K562 (cell line): ENCODE measurements at regions not wholly inside any gene's neighbourhood (a gene's known extent, or its start where the extent isn't known, plus 50 kb on each side); places are given as distances from the start of the nearest gene placed in this dataset.

Experiments used
- ATAC-seq: fragments of 200-7000 bp; cut with Tn5 transposase; 3 replicates; pipeline ENCODE4 v1.9.1; 2020; ENCODE audit warnings: moderate library complexity
- BruUV-seq: library from RNA; stranded (reverse); fragments of 400-500 nt; replicated peaks from 2 replicates; lab custom pipeline; 2021; lab: Mats Ljungman, UMichigan
- CTCF ChIA-PET: fragments of 300-600 bp; formaldehyde crosslinking; extraction: SDS; loops from one replicate; lab custom pipeline; 2021; ENCODE audit warnings: low intra/inter-chr PET ratio; lab: Yijun Ruan, JAX
- POLR2A ChIA-PET: fragments of 300-600, 350-650 bp; sonication (Branson Sonifier 250); formaldehyde crosslinking; extraction: SDS; loops from one replicate; lab custom pipeline; 2021; ENCODE audit warnings: antibody characterized with exemption, inconsistent platforms; lab: Yijun Ruan, JAX
- DNase-seq, 4 experiments: peaks; one replicate each; pipeline versions ENCODE4 v3.0.0 to v3.0.0-alpha.2; 2011 to 2018; ENCODE audit warnings: low spot score in 3 of 4, mixed read lengths in 3 of 4; ENCODE audit errors: extremely low read depth in 1 of 4
- FAIRE-seq: peaks from 2 replicates; lab custom pipeline; 2011; peaks lifted over from hg19 to GRCh38; lab: Jason Lieb, UNC
- H2AFZ ChIP-seq: 2 replicates; pipeline ENCODE4 v1.6.0; 2011; ENCODE audit warnings: low read depth, low read length, control low read depth, inconsistent platforms
- H3K27ac ChIP-seq: fragments of 200-600 bp; 3 replicates; pipeline ENCODE4 v1.8.0; 2011; ENCODE audit warnings: low read depth, mild to moderate bottlenecking, control low read depth, inconsistent platforms, low read length, moderate library complexity, mixed read lengths; ENCODE audit errors: extremely low read depth
- H3K27me3 ChIP-seq, 2 experiments: fragments of 300-600 bp in 1 of 2; 2 replicates in 1 of 2; 3 replicates in 1 of 2; pipeline versions ENCODE4 v1.6.0 to v1.8.0; 2011; ENCODE audit warnings: inconsistent platforms in 2 of 2, low read length in 2 of 2, mild to moderate bottlenecking in 1 of 2, mixed read lengths in 1 of 2, moderate library complexity in 1 of 2; ENCODE audit not compliant: control insufficient read depth in 2 of 2, insufficient read depth in 2 of 2
- H3K36me3 ChIP-seq: fragments of 300-600 bp; 3 replicates; pipeline ENCODE4 v1.8.0; 2011; ENCODE audit warnings: mild to moderate bottlenecking, low read length, inconsistent platforms; ENCODE audit not compliant: control insufficient read depth, insufficient read depth
- H3K4me1 ChIP-seq, 2 experiments: fragments of 200-600 bp in 1 of 2; replicated peaks in 1 of 2; 2 replicates in 1 of 2; 3 replicates in 1 of 2; pipeline versions ENCODE4 v1.5.1 to v1.8.0; 2011; ENCODE audit warnings: inconsistent platforms in 2 of 2, low read length in 2 of 2, mild to moderate bottlenecking in 1 of 2, mixed read lengths in 1 of 2, moderate library complexity in 1 of 2; ENCODE audit not compliant: control insufficient read depth in 2 of 2, insufficient read depth in 2 of 2
- H3K4me2 ChIP-seq: 2 replicates; pipeline ENCODE4 v1.6.1; 2011; ENCODE audit warnings: low read length, control low read depth, inconsistent platforms, mixed read lengths; ENCODE audit not compliant: insufficient read depth
- H3K4me3 ChIP-seq: fragments of 200-600 bp; sonication (generic), shearing (Covaris generic); 2 replicates; pipeline ENCODE4 v1.5.1; 2016; ENCODE audit warnings: control low read depth, inconsistent platforms
- H3K79me2 ChIP-seq: fragments of 200-600 bp; 3 replicates; pipeline ENCODE4 v1.8.0; 2011; ENCODE audit warnings: low read length, inconsistent platforms; ENCODE audit not compliant: control insufficient read depth, insufficient read depth
- H3K9ac ChIP-seq, 2 experiments: 2 replicates each; pipeline versions ENCODE4 v1.6.0 to v1.6.1; 2011; ENCODE audit warnings: low read depth in 2 of 2, low read length in 2 of 2, control low read depth in 1 of 2, inconsistent platforms in 1 of 2, mild to moderate bottlenecking in 1 of 2, mixed read lengths in 1 of 2; ENCODE audit not compliant: insufficient read depth in 1 of 2
- H3K9me1 ChIP-seq: one replicate; pipeline ENCODE4 v1.6.0; 2011; ENCODE audit warnings: inconsistent platforms, mild to moderate bottlenecking, low read length, moderate library complexity; ENCODE audit not compliant: control insufficient read depth, insufficient read depth
- H3K9me3 ChIP-seq: replicated peaks from 2 replicates; pipeline ENCODE4 v1.5.1; 2011; ENCODE audit warnings: low read depth, low read length, inconsistent platforms; ENCODE audit not compliant: control insufficient read depth, insufficient read depth
- H4K20me1 ChIP-seq: replicated peaks from 2 replicates; pipeline ENCODE4 v1.6.1; 2011; ENCODE audit warnings: low read length, inconsistent platforms, mixed read lengths; ENCODE audit not compliant: control insufficient read depth, insufficient read depth
- ARNT ChIP-seq, 2 experiments: fragments of 450-650 bp; IDR thresholded peaks; 2 replicates each; pipeline ENCODE4 v1.6.1; 2016; ENCODE audit warnings: mild to moderate bottlenecking in 1 of 2
- BACH1 ChIP-seq: fragments of 200-800 bp; sonication (Bioruptor generic); IDR thresholded peaks from 2 replicates; pipeline ENCODE4 v1.6.1; 2016; ENCODE audit warnings: missing genetic modification characterization, missing compliant biosample characterization
- HMG20A ChIP-seq: fragments of 450-650 bp; formaldehyde crosslinking; conservative IDR thresholded peaks from 2 replicates; pipeline ENCODE4 v1.4.0; 2020; ENCODE audit warnings: mild to moderate bottlenecking, mixed read lengths
- MAZ ChIP-seq, 2 experiments: fragments of 450-650 bp in 1 of 2; sonication (generic) in 1 of 2; formaldehyde crosslinking; IDR thresholded peaks in 1 of 2; conservative IDR thresholded peaks in 1 of 2; 2 replicates each; pipeline versions ENCODE4 v1.4.0 to v1.5.0; 2020; ENCODE audit warnings: mild to moderate bottlenecking in 1 of 2, missing genetic modification reagents in 1 of 2
- SIX5 ChIP-seq, 2 experiments: IDR thresholded peaks; 2 replicates each; pipeline ENCODE4 v1.6.1; 2011; ENCODE audit warnings: low read length in 2 of 2, borderline replicate concordance in 1 of 2, low read depth in 1 of 2, mild to moderate bottlenecking in 1 of 2, moderate library complexity in 1 of 2; ENCODE audit not compliant: insufficient read depth in 1 of 2
- SMAD2 ChIP-seq: fragments of 150-350 bp; IDR thresholded peaks from 2 replicates; pipeline ENCODE4 v1.6.1; 2014; ENCODE audit warnings: low read depth, mild to moderate bottlenecking, low read length
- TAF9B ChIP-seq: fragments of 450-650 bp; IDR thresholded peaks from 2 replicates; pipeline ENCODE4 v1.6.1; 2018; ENCODE audit warnings: mild to moderate bottlenecking; ENCODE audit not compliant: partially characterized antibody
- ZNF197 ChIP-seq: fragments of 200-800 bp; sonication (Bioruptor generic); IDR thresholded peaks from 2 replicates; pipeline ENCODE4 v1.6.1; 2016; ENCODE audit warnings: low read depth, missing genetic modification characterization, missing compliant biosample characterization
- ZNF3 ChIP-seq: fragments of 250-450 bp; sonication (Bioruptor Pico); IDR thresholded peaks from 2 replicates; pipeline ENCODE4 v1.5.0; 2021; ENCODE audit warnings: mild to moderate bottlenecking, moderate library complexity
- ZNF695 ChIP-seq: fragments of 450-650 bp; formaldehyde crosslinking; IDR thresholded peaks from 2 replicates; pipeline ENCODE4 v1.4.0; 2020; ENCODE audit warnings: mild to moderate bottlenecking, moderate library complexity
- WGBS: fragments of 100-300 bp; shearing (Covaris generic); methylation state at CpG from one replicate; pipeline ENCODE4 v1.1.6; 2016; ENCODE audit warnings: low coverage, mixed read lengths; ENCODE audit not compliant: insufficient coverage; ENCODE audit errors: missing lambda C conversion rate; 5-methylcytosine and 5-hydroxymethylcytosine counted together
- in situ Hi-C: fragments of 300-500 bp; cut with MboI; formaldehyde crosslinking; loops from 4 replicates; pipeline ENCODE4 v1.15.0; 2018; ENCODE audit warnings: inconsistent platforms, mixed read lengths
- intact Hi-C: fragments of 100-400 bp; cut with micrococcal nuclease; formaldehyde crosslinking; loops from 2 replicates; pipeline ENCODE4 v1.14.2; 2022
- TF ChIP-seq, protein P1 (sequence below), 2 experiments: fragments of 450-650 bp in 1 of 2; sonication (generic) in 1 of 2; formaldehyde crosslinking in 1 of 2; IDR thresholded peaks in 1 of 2; conservative IDR thresholded peaks in 1 of 2; 2 replicates each; pipeline versions ENCODE4 v1.6.1 to v1.8.1; 2016 to 2023; ENCODE audit warnings: mild to moderate bottlenecking in 2 of 2, moderate library complexity in 2 of 2, inconsistent platforms in 1 of 2, missing genetic modification reagents in 1 of 2
- TF ChIP-seq, protein P2 (sequence below): fragments of 450-650 bp; formaldehyde crosslinking; IDR thresholded peaks from 2 replicates; pipeline ENCODE4 v1.4.0; 2020; ENCODE audit warnings: mild to moderate bottlenecking, mixed read lengths

DNA sequence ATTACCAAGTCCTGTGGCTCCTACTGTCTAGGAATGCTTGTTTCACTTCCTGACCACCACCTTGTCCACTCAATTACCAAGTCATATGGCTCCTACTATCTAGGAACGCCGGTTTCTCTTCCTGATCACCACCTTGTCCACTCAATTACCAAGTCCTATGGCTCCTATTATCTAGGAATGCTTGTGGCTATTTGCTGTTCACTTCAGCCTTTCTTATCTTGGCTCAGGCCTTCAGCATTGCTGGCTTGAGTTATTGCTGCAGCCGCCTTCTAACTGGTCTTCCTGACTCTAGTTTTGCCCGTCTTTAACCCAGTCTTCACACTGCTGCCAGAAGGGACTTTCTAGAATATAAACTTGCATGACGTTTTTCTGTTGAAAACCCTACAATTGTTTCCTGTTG is 82.5 kb upstream of the GAREM1 start:
- BruUV-seq = no TSS peak
- FAIRE-seq (no peak), DNase-seq (no peak), ATAC-seq (no peak)
- Histone ChIP-seq H2AFZ (no peak overlapping the region), H3K27me3 (no peaks in the 10 kb centered on the region), H3K27ac (no peak overlapping the region), H3K79me2 (no peaks in the 10 kb centered on the region), H3K4me3 (no peak overlapping the region), H3K4me1 (no peaks in the 10 kb centered on the region), H3K9me1 (no peaks in the 10 kb centered on the region), H3K4me2 (no peak overlapping the region), H3K36me3 (no peaks in the 10 kb centered on the region), H3K9ac (no peak overlapping the region), H4K20me1 (no peaks in the 10 kb centered on the region), H3K9me3 (no peaks in the 10 kb centered on the region)
- TF ChIP-seq TAF9B = no peak
- no peak for TF ChIP-seq HMG20A (CRISPR knock-in tag)
- no peak for TF ChIP-seq ZNF3 (CRISPR knock-in tag)
- TF ChIP-seq BACH1 (tag) = no peak
- TF ChIP-seq, protein P1, sequence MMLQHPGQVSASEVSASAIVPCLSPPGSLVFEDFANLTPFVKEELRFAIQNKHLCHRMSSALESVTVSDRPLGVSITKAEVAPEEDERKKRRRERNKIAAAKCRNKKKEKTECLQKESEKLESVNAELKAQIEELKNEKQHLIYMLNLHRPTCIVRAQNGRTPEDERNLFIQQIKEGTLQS (IDR thresholded peaks at IDR 0.05) = no peak
- TF ChIP-seq, protein P1 (CRISPR knock-in tag; conservative IDR thresholded peaks at IDR 0.05) = no peak
- no peak for TF ChIP-seq MAZ (CRISPR knock-in tag; conservative IDR thresholded peaks at IDR 0.05 in 1 of 2, IDR thresholded peaks at IDR 0.05 in 1 of 2)
- TF ChIP-seq ARNT (IDR thresholded peaks at IDR 0.05) = no peak
- TF ChIP-seq ZNF695 = no peak
- TF ChIP-seq SIX5 (IDR thresholded peaks at IDR 0.05; ENCODE audit: borderline replicate concordance in 1 of 2, insufficient read depth in 1 of 2, low read depth in 1 of 2, low read length in 2 of 2) = no peak
- no peak for TF ChIP-seq SMAD2
- TF ChIP-seq, protein P2, sequence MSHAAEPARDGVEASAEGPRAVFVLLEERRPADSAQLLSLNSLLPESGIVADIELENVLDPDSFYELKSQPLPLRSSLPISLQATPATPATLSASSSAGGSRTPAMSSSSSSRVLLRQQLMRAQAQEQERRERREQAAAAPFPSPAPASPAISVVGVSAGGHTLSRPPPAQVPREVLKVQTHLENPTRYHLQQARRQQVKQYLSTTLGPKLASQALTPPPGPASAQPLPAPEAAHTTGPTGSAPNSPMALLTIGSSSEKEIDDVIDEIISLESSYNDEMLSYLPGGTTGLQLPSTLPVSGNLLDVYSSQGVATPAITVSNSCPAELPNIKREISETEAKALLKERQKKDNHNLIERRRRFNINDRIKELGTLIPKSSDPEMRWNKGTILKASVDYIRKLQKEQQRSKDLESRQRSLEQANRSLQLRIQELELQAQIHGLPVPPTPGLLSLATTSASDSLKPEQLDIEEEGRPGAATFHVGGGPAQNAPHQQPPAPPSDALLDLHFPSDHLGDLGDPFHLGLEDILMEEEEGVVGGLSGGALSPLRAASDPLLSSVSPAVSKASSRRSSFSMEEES (CRISPR knock-in tag) = no peak
- TF ChIP-seq ZNF197 (CRISPR knock-in tag) = no peak
- CTCF ChIA-PET = interaction anchor here (1.1 to 2.3 kb wide), 3 partner anchors 281 to 921 kb away, joined by 3 to 9 read pairs (median 5); no protein-coding TSS in a partner anchor
- intact Hi-C loops = loop anchor here (5.0 kb wide), 1 partner anchor 266 kb away; no protein-coding TSS in a partner anchor
- POLR2A ChIA-PET = no interaction called here
- 2% methylated on average over 5 of the region's 5 CpGs for whole genome bisulfite sequencing
- in situ Hi-C loops = no loop called here
